Astrocyte (in vitro differentiated cells and primary cell): ENCODE measurements at regions not wholly inside any gene's neighbourhood (a gene's known extent, or its start where the extent isn't known, plus 50 kb on each side); places are given as distances from the start of the nearest gene placed in this dataset.

Experiments
- EZH2 ChIP-seq: IDR thresholded peaks from 2 replicates; pipeline ENCODE4 v1.6.1; 2012; ENCODE audit warnings: mild to moderate bottlenecking, low read length, inconsistent platforms; ENCODE audit not compliant: insufficient read depth
- TF ChIP-seq, protein P1 (sequence below): IDR thresholded peaks from 2 replicates; pipeline ENCODE4 v1.5.1; 2011; ENCODE audit warnings: low read depth, mild to moderate bottlenecking, inconsistent platforms, low read length, moderate library complexity; ENCODE audit not compliant: insufficient read depth

DNA sequence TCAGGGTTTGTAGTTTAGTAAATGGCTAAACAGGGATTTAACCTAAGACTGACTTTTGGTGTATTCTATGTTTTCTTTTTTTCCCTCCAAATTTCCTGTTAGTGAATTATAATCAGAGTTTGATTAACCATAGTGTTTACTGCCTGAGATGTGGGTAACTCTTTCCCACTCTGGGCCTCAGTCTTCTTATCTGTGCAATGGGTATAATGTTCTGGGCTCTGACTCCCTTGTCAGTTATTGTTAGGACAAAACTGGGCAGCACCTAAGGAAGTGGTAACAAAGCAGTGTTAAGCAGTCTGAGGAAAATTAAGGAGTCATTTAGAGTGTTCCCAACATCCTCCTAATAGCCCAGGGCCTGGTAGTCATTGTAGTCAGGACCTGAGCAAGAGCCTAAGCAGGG is 206.4 kb upstream of the N4BP1 start:
- TF ChIP-seq, protein P1, sequence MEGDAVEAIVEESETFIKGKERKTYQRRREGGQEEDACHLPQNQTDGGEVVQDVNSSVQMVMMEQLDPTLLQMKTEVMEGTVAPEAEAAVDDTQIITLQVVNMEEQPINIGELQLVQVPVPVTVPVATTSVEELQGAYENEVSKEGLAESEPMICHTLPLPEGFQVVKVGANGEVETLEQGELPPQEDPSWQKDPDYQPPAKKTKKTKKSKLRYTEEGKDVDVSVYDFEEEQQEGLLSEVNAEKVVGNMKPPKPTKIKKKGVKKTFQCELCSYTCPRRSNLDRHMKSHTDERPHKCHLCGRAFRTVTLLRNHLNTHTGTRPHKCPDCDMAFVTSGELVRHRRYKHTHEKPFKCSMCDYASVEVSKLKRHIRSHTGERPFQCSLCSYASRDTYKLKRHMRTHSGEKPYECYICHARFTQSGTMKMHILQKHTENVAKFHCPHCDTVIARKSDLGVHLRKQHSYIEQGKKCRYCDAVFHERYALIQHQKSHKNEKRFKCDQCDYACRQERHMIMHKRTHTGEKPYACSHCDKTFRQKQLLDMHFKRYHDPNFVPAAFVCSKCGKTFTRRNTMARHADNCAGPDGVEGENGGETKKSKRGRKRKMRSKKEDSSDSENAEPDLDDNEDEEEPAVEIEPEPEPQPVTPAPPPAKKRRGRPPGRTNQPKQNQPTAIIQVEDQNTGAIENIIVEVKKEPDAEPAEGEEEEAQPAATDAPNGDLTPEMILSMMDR = no peak
- TF ChIP-seq EZH2 = no peak
